T-helper 17 cell (primary cell): ENCODE measurements at regions not wholly inside any gene's neighbourhood (a gene's known extent, or its start where the extent isn't known, plus 50 kb on each side); places are given as distances from the start of the nearest gene placed in this dataset.

Experiments used
- ATAC-seq: fragments of 150-1000 bp; cut with Tn5 transposase; 2 replicates; pipeline ENCODE4 v1.10.0; 2021; ENCODE audit warnings: mild to moderate bottlenecking, moderate library complexity
- DNase-seq, 3 donors: peaks; one replicate each; pipeline versions ENCODE4 v3.0.0 to v3.0.0-alpha.2; 2020 to 2021
- H3K9me3 ChIP-seq: one replicate; pipeline ENCODE4 v1.7.0; 2013; ENCODE audit warnings: low read length, mild to moderate bottlenecking; ENCODE audit not compliant: control insufficient read depth, poor library complexity, severe bottlenecking
- H3K27ac Mint-ChIP-seq: one replicate; pipeline ENCODE4 v1.8.0; 2022; ENCODE audit warnings: mild to moderate bottlenecking, moderate library complexity, mixed read lengths
- H3K27me3 Mint-ChIP-seq: one replicate; pipeline ENCODE4 v1.8.0; 2022; ENCODE audit warnings: mixed read lengths
- H3K36me3 Mint-ChIP-seq: one replicate; pipeline ENCODE4 v1.8.0; 2022; ENCODE audit warnings: low read depth, mixed read lengths
- H3K4me1 Mint-ChIP-seq: one replicate; pipeline ENCODE4 v1.8.0; 2022; ENCODE audit warnings: mild to moderate bottlenecking, mixed read lengths
- H3K4me3 Mint-ChIP-seq: one replicate; pipeline ENCODE4 v1.8.0; 2022; ENCODE audit warnings: mild to moderate bottlenecking, moderate library complexity, mixed read lengths

DNA sequence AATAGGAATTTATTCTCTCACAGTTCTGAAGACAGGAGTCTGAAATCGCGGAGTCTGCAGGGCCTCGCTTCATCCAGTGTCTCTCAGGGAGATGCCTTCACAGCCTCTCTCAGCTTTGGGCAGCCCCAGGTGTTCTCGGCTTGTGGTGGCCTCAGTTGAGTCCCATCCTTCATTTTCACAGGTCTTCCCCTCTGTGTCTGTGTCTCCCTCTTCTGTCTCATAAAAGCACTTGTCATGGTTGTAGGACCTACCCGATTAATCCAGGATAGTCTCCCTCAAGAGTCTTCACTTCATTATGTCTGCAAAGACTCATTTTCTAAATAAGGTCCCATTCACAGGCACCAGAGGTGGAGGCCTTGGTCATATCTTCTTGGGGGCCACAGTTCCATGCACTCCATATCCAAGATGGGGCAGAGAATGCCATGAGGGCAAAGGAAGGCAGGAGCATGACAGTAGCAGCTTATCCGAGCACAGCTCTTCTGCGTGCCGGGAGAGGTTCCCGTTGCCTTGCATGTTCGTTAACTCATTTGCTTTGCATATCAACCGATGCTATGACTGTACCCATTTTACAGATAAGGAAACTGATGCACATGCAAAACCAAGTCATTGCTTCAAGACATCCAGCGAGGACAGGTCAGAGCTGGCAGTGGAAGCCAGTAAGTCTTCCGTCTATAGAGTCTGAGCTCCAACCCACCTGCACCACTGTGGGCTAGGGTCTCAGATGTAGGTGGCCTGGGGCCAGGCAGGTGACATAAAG is 363.8 kb upstream of the SULF2 start:
- DNase-seq (no peak), ATAC-seq (no peak)
- H3K4me3 Mint-ChIP-seq, result no peak overlapping the region
- no peak overlapping the region for H3K27ac Mint-ChIP-seq
- peaks cover 3% of the 10 kb centered on the region for H3K36me3 Mint-ChIP-seq
- no peaks in the 10 kb centered on the region for H3K4me1 Mint-ChIP-seq
- H3K27me3 Mint-ChIP-seq, result peaks cover 60% of the 10 kb centered on the region
- H3K9me3 ChIP-seq, result no peaks in the 10 kb centered on the region

DNA sequence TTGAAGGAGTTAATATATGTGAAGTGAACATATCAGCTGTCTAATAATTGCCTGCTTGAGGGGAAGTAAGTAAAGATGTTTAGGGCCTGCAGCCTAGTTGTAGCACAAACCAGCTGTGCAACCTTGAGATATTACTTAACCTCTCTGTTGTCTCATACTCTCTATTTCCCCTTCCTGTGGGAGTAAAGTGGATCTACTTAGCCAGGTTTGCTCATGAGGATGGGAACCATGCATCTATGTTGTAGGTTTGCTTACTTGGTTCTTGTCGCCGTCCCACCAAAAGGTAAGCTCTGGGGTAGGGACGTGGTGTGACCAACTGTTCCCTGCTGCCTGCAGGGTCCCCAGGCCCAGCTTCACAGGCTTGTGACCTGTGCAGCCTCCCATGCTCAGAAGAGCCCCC is 362.7 kb upstream of the SULF2 start:
- Mint-ChIP-seq H3K36me3 (peaks cover 3% of the 10 kb centered on the region), H3K4me1 (no peaks in the 10 kb centered on the region), H3K27me3 (peaks cover 55% of the 10 kb centered on the region), H3K27ac (no peak overlapping the region), H3K4me3 (no peak overlapping the region)
- no peaks in the 10 kb centered on the region for H3K9me3 ChIP-seq
- ATAC-seq (no peak), DNase-seq (no peak)

DNA sequence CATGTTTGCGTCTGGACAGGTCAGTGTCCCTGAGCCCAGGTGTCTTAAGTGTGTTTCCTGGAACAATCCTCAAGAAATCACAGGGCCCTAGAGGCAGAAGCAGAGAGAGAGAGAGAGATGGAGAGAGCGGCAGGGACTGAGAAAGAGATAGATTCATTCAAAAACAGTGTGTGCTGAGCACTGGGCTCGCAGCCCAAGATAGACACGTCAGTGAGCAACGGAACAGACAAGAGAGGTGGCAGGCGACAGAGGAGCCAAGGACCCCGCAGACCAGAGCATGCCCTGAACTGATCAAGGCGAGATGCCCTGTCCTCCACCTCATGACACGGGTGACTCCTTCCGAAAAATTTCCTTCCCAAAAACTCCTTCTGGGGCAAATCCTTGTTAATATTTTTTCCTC is 362.0 kb upstream of the SULF2 start:
- ATAC-seq (no peak), DNase-seq (no peak)
- no peaks in the 10 kb centered on the region for H3K9me3 ChIP-seq
- Mint-ChIP-seq H3K4me3 (no peak overlapping the region), H3K27me3 (peaks cover 62% of the 10 kb centered on the region), H3K4me1 (no peaks in the 10 kb centered on the region), H3K27ac (no peak overlapping the region), H3K36me3 (peaks cover 3% of the 10 kb centered on the region)

DNA sequence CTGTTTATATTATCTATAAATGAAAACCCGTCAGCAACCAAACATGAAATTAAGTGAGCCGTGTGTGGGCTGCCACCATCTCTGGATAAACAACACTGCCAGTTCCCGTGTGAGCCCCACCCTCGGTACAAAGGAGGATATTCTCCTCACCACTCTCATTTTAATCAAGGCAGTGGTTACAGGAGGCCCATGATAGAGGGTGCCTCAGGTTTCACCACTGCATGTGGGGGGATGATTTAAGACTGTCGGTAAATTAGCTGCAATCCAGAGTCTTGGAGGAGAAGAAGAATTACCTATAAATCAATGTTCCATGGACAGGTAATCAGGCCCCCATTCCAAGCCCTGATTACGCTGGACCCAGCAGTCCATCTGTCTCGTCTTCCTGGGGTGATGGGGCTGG is 361.6 kb upstream of the SULF2 start:
- no peak for DNase-seq
- H3K27me3 Mint-ChIP-seq, result peaks cover 65% of the 10 kb centered on the region
- no peak overlapping the region for H3K27ac Mint-ChIP-seq
- no peaks in the 10 kb centered on the region for H3K9me3 ChIP-seq
- H3K4me3 Mint-ChIP-seq, result no peak overlapping the region
- no peak for ATAC-seq
- H3K36me3 Mint-ChIP-seq, result peaks cover 3% of the 10 kb centered on the region
- H3K4me1 Mint-ChIP-seq, result no peaks in the 10 kb centered on the region

DNA sequence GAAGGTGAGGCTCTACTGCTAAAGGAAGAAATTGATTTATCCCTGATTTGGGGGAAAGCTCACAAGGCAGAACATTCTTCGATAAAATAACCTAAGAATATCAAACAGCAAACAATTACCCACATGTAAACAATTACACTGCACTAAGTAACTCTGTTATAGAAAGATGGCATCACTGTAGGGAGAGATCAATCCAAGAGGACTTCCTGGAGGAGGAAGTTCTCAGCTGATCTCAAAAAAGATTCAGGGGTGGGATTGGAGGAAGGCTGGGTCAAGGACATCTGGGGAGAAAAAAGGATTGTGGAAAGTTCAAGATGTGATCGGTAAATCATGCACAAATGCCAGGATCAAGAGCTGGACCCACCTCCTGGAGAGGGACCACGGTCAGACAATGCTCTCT is 361.0 kb upstream of the SULF2 start:
- H3K27me3 Mint-ChIP-seq, result peaks cover 60% of the 10 kb centered on the region
- ATAC-seq (no peak), DNase-seq (no peak)
- H3K27ac Mint-ChIP-seq, result no peak overlapping the region
- H3K4me1 Mint-ChIP-seq, result no peaks in the 10 kb centered on the region
- no peaks in the 10 kb centered on the region for H3K9me3 ChIP-seq
- H3K36me3 Mint-ChIP-seq, result peaks cover 3% of the 10 kb centered on the region
- H3K4me3 Mint-ChIP-seq, result no peak overlapping the region

DNA sequence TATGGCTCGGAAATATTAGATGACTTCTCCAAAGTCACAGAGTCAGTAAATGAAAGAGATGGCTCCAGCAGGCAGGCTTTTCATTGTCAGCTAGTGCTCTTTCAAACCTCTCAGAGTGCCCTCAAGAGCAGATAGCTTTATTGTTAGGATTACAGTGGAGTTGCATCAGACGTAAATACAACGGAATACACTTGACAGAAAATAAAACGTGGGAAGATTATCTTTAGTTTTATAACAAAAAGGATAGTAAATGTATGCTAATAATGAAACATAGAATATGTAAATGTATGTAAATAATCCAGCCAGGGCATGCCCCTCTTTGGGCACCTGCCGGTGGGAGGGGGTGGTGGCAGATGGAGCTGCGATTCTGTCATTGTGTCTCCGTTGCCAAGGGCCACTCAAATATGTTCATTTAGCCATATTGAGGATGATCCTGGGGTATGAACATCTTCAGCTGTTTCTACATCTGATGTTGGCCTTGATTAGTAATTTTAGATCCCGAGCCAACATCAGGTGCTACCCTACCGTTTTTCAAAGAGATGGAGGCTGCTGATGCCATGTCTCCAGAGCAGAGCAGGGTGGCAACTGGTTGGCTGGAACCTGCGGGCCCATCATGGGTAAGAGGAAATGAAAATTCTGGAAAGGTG is 358.3 kb upstream of the SULF2 start:
- Mint-ChIP-seq H3K27ac (no peak overlapping the region), H3K36me3 (peaks cover 3% of the 10 kb centered on the region), H3K4me1 (no peaks in the 10 kb centered on the region), H3K27me3 (peaks cover 66% of the 10 kb centered on the region), H3K4me3 (no peak overlapping the region)
- no peaks in the 10 kb centered on the region for H3K9me3 ChIP-seq
- DNase-seq, result no peak
- ATAC-seq, result no peak

DNA sequence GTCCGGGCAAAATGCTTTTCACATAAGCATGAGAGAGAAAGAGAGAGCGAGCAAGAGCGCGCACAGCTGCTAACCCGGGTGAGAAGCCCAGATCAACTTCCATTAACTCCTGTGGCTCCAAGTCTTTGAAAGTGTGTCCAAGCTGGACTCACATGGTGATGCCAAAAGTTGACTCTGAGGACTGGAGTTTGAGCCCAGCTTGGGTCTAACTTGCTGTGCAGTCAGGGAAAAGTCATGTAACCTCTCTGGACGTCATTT is 357.2 kb upstream of the SULF2 start:
- H3K9me3 ChIP-seq, result no peaks in the 10 kb centered on the region
- H3K4me3 Mint-ChIP-seq, result no peak overlapping the region
- peaks cover 3% of the 10 kb centered on the region for H3K36me3 Mint-ChIP-seq
- H3K4me1 Mint-ChIP-seq, result no peaks in the 10 kb centered on the region
- DNase-seq (no peak), ATAC-seq (no peak)
- H3K27me3 Mint-ChIP-seq, result peaks cover 61% of the 10 kb centered on the region
- no peak overlapping the region for H3K27ac Mint-ChIP-seq

DNA sequence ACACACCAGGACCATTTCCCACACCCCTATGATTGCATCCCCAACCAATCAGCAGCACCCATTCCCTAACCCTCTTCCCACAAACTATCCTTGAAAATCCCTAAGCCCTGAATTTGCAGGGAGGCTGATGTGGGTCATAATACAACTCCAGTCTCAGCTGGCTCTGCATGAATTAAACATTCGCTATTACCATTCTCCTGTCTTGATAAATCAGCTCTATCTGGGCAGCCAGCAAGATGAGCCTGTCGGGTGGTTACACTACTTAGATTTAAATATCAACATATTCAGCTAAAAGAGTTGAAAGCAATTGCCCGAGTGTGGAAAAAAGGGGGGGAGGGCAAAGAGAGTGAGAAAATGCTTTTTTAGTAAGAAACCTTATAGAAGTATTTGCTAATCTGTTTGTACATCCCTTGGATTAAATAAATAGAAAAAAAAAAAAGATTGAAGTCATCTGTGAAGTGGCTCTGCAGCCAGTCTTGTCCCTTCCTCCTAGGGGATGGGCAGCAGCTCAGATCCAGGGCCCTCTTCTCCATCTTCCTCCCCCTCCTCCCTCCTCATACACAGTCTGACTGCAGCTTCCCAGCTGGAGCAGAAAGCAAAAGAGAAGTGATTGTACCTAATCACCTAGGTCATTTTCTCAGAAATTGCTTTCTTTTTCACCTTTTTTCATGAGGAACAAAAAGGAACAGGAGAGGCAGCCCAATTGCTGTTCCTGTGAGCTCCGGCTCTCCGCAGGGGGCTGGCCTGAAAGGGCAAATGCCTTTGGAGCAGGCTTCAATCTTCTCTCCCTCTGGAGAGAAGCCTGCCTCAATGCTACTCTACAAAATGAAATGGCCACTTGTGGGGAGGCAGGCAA is 356.6 kb upstream of the SULF2 start:
- Mint-ChIP-seq H3K27ac (no peak overlapping the region), H3K4me1 (no peaks in the 10 kb centered on the region), H3K4me3 (no peak overlapping the region), H3K27me3 (peaks cover 55% of the 10 kb centered on the region), H3K36me3 (no peaks in the 10 kb centered on the region)
- ATAC-seq (no peak), DNase-seq (no peak)
- H3K9me3 ChIP-seq, result no peaks in the 10 kb centered on the region

DNA sequence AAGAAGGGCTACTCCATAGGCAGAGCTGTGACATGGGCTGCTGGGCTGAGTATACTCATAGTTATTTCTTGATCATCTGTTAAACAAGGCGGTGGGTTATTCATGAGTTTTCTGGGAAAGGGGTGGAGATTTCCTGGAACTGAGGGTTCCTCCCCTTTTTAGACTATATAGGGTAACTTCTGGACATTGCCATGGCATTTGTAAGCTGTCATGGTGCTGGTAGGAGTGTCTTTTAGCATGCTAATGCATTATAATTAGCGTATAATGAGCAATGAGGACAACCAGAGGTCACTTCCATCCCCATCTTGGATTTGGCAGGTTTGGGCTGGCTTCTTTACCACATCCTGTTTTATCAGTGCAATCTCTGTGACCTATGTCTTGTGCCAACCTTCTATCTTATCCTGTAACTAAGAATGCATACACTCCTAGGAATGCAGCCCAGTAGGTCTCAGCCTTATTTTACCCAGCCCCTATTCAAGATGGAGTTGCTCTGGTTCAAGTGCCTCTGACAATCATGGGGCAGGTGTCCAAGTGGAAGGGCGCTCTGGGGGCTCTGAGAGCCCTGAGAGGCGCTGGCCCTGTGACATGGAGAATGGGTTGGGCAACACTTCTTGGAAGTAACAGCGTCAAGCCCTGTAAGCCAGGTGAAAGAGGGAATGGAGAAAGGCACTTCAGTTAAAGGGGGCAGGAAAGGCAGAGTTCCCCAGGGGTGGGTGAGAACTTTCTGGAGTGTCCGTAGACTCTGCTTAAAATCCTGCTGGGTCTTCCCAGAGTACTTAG is 354.2 kb upstream of the SULF2 start:
- ATAC-seq (no peak), DNase-seq (no peak)
- Mint-ChIP-seq H3K4me3 (no peak overlapping the region), H3K4me1 (no peaks in the 10 kb centered on the region), H3K27me3 (peaks cover 40% of the 10 kb centered on the region), H3K36me3 (no peaks in the 10 kb centered on the region), H3K27ac (no peak overlapping the region)
- H3K9me3 ChIP-seq, result peaks cover 3% of the 10 kb centered on the region

DNA sequence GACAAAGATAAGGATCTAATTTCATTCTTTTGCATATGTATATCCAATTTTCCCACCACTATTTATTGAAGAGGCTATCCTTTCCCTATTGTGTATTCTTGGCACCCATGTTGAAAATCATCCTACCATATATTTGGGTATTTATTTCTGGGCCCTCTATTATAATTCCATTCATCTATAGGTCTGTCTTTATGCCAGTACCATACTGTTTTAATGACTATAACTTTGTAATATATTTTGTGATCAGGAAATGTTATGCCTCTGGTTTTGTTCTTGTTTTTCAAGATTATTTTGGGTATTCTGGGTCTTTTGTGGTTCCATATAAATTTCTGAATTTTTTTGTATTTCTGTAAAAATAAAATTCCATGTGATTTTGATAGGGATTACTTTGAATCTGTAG is 347.6 kb upstream of the SULF2 start:
- ATAC-seq, result no peak
- Mint-ChIP-seq H3K27ac (no peak overlapping the region), H3K36me3 (no peaks in the 10 kb centered on the region), H3K4me1 (no peaks in the 10 kb centered on the region), H3K4me3 (no peak overlapping the region), H3K27me3 (peaks cover 39% of the 10 kb centered on the region)
- DNase-seq, result no peak
- H3K9me3 ChIP-seq, result peaks cover 5% of the 10 kb centered on the region

DNA sequence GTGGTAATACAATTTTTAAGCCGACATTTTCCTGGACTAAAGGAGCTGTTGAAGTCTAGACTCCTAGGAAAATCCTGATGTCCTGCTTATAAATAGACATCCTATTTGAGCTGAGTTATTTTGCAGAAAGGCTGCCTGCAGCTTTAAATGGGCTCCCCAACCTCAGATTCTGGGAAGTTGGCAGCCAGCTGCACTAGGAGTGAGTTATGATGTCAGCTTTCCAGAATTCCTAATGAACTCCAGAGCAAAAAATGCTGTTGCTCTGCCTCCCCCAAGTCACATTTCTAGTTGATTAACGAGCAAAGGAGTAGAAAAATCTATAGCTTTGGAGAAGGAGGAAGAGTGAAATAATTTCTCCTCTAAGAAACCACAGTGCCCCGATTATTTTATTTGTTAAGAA is 346.3 kb upstream of the SULF2 start:
- no peaks in the 10 kb centered on the region for H3K36me3 Mint-ChIP-seq
- no peak overlapping the region for H3K4me3 Mint-ChIP-seq
- no peak overlapping the region for H3K27ac Mint-ChIP-seq
- ATAC-seq, result no peak
- no peaks in the 10 kb centered on the region for H3K4me1 Mint-ChIP-seq
- peaks cover 39% of the 10 kb centered on the region for H3K27me3 Mint-ChIP-seq
- DNase-seq, result no peak
- H3K9me3 ChIP-seq, result peaks cover 5% of the 10 kb centered on the region

DNA sequence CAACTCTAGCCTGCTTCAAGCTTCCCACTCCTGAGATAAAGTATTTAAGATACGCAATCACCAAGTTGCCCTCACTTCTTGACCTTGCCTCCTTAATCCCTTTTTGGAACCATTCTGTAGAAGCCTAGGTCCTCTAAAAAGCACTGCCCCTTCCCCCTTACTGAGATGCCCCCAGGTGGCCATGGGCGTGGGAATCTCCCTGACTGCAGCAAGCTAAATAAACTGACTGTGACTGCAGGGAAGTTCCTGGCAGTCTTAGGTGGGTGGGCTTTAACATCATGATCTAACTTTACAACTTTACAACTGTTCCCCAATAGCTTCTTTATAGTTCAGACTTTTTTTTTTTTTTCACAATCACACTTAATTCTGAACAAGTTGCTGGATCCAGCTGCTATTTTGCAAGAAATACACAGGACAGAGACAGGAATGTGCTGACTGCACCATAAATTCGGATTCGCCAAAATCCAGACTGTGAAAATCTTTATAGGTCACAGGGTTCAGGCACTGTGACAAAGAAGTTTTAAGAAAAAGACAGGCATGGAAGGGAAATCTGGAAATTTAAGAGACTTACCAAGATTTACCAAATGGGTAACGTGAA is 344.2 kb upstream of the SULF2 start:
- ATAC-seq, result no peak
- no peak for DNase-seq
- no peaks in the 10 kb centered on the region for H3K4me1 Mint-ChIP-seq
- no peak overlapping the region for H3K4me3 Mint-ChIP-seq
- H3K27ac Mint-ChIP-seq, result no peak overlapping the region
- H3K27me3 Mint-ChIP-seq, result peaks cover 33% of the 10 kb centered on the region
- peaks cover 2% of the 10 kb centered on the region for H3K9me3 ChIP-seq
- no peaks in the 10 kb centered on the region for H3K36me3 Mint-ChIP-seq

DNA sequence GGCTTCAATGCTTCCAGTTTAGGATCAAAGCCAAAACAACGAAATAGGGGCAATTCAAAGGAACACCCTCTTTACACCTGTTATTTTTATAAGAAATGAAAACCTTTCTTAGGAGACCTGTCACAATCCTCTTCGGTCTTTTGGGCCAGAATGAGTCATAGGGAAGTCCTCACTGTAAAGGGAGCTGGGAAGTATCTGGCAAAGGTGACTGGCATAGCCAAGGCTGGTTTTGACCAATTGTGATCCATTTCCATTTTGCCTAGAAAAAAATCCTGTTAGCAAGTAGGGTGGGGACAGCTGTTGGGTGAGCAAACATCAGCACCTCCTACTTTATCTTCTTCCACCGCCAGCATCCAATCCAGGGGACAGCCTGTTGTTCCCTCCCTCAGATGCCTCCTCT is 343.2 kb upstream of the SULF2 start:
- ATAC-seq (no peak), DNase-seq (no peak)
- Mint-ChIP-seq H3K4me1 (no peaks in the 10 kb centered on the region), H3K27ac (no peak overlapping the region), H3K4me3 (no peak overlapping the region), H3K27me3 (peaks cover 28% of the 10 kb centered on the region), H3K36me3 (no peaks in the 10 kb centered on the region)
- peaks cover 2% of the 10 kb centered on the region for H3K9me3 ChIP-seq
